BE2C (cell line): ENCODE measurements at regions not wholly inside any gene's neighbourhood (a gene's known extent, or its start where the extent isn't known, plus 50 kb on each side); places are given as distances from the start of the nearest gene placed in this dataset.

ENCODE experiments used
- DNase-seq: peaks from one replicate; pipeline ENCODE4 v3.0.0-alpha.2; 2020
- H3K27me3 ChIP-seq: fragments of 250-450 bp; sonication (Bioruptor Pico); 2 replicates; pipeline ENCODE4 v1.5.1; 2020; ENCODE audit warnings: mild to moderate bottlenecking
- H3K36me3 ChIP-seq: fragments of 250-450 bp; sonication (Bioruptor Pico); 2 replicates; pipeline ENCODE4 v1.5.1; 2020; ENCODE audit warnings: mild to moderate bottlenecking
- H3K4me1 ChIP-seq: fragments of 250-450 bp; sonication (Bioruptor Pico); 2 replicates; pipeline ENCODE4 v1.5.1; 2020
- H3K4me3 ChIP-seq: 2 replicates; pipeline ENCODE4 v1.5.1; 2011; ENCODE audit warnings: low read depth, low read length
- H3K9me3 ChIP-seq: fragments of 250-450 bp; sonication (Bioruptor Pico); 2 replicates; pipeline ENCODE4 v1.5.1; 2020
- CTCF ChIP-seq: IDR thresholded peaks from 2 replicates; pipeline ENCODE4 v1.5.1; 2012; ENCODE audit warnings: mild to moderate bottlenecking, low read depth, low read length

- H3K4me1 ChIP-seq = no peaks in the 10 kb centered on the region
- H3K36me3 ChIP-seq = no peaks in the 10 kb centered on the region
- H3K9me3 ChIP-seq = no peaks in the 10 kb centered on the region
- no peak for DNase-seq
- H3K27me3 ChIP-seq = no peaks in the 10 kb centered on the region
- no peak overlapping the region for H3K4me3 ChIP-seq
- TF ChIP-seq CTCF = no peak
Observed at GRCh38 chr21:35178827-35179226, 129.7 kb upstream of the RUNX1 start.

- Histone ChIP-seq H3K4me1 (no peaks in the 10 kb centered on the region), H3K36me3 (no peaks in the 10 kb centered on the region), H3K9me3 (no peaks in the 10 kb centered on the region), H3K4me3 (no peak overlapping the region), H3K27me3 (no peaks in the 10 kb centered on the region)
- no peak for DNase-seq
- no peak for TF ChIP-seq CTCF
Observed at GRCh38 chr21:35178098-35178497, 129.0 kb upstream of the RUNX1 start.

GRCh38 chr21:35172231-35172630, 123.1 kb upstream of the RUNX1 start:
- no peaks in the 10 kb centered on the region for H3K27me3 ChIP-seq
- H3K4me1 ChIP-seq = no peaks in the 10 kb centered on the region
- DNase-seq = no peak
- no peak for TF ChIP-seq CTCF
- H3K36me3 ChIP-seq = no peaks in the 10 kb centered on the region
- no peaks in the 10 kb centered on the region; the same call in 1 of the 2 replicates for H3K9me3 ChIP-seq
- H3K4me3 ChIP-seq = no peak overlapping the region

GRCh38 chr21:35171385-35171784, 122.3 kb upstream of the RUNX1 start:
- Histone ChIP-seq H3K27me3 (no peaks in the 10 kb centered on the region), H3K36me3 (no peaks in the 10 kb centered on the region), H3K9me3 (no peaks in the 10 kb centered on the region; the same call in 1 of the 2 replicates), H3K4me3 (no peak overlapping the region), H3K4me1 (no peaks in the 10 kb centered on the region)
- DNase-seq = no peak
- TF ChIP-seq CTCF = no peak

GRCh38 chr21:35170818-35171217, 121.7 kb upstream of the RUNX1 start:
- H3K4me3 ChIP-seq = no peak overlapping the region
- no peaks in the 10 kb centered on the region for H3K27me3 ChIP-seq
- no peaks in the 10 kb centered on the region for H3K36me3 ChIP-seq
- TF ChIP-seq CTCF = no peak
- no peaks in the 10 kb centered on the region; the same call in 1 of the 2 replicates for H3K9me3 ChIP-seq
- no peak for DNase-seq
- H3K4me1 ChIP-seq = no peaks in the 10 kb centered on the region

GRCh38 chr21:35170244-35170643, 121.1 kb upstream of the RUNX1 start:
- no peak for TF ChIP-seq CTCF
- Histone ChIP-seq H3K27me3 (no peaks in the 10 kb centered on the region), H3K36me3 (no peaks in the 10 kb centered on the region), H3K9me3 (peaks cover under 1% of the 10 kb centered on the region; the same call in 1 of the 2 replicates), H3K4me3 (no peak overlapping the region), H3K4me1 (no peaks in the 10 kb centered on the region)
- DNase-seq = no peak
